NCI-H2196 treated with DMSO at 0.1 percent for 48 hours (cell line): ENCODE measurements at regions not wholly inside any gene's neighbourhood (a gene's known extent, or its start where the extent isn't known, plus 50 kb on each side); places are given as distances from the start of the nearest gene placed in this dataset.

ENCODE experiments used
- DNase-seq: peaks from one replicate; lab custom pipeline; 2025; ENCODE audit not compliant: unreplicated experiment; lab: John Stamatoyannopoulos, UW

DNA sequence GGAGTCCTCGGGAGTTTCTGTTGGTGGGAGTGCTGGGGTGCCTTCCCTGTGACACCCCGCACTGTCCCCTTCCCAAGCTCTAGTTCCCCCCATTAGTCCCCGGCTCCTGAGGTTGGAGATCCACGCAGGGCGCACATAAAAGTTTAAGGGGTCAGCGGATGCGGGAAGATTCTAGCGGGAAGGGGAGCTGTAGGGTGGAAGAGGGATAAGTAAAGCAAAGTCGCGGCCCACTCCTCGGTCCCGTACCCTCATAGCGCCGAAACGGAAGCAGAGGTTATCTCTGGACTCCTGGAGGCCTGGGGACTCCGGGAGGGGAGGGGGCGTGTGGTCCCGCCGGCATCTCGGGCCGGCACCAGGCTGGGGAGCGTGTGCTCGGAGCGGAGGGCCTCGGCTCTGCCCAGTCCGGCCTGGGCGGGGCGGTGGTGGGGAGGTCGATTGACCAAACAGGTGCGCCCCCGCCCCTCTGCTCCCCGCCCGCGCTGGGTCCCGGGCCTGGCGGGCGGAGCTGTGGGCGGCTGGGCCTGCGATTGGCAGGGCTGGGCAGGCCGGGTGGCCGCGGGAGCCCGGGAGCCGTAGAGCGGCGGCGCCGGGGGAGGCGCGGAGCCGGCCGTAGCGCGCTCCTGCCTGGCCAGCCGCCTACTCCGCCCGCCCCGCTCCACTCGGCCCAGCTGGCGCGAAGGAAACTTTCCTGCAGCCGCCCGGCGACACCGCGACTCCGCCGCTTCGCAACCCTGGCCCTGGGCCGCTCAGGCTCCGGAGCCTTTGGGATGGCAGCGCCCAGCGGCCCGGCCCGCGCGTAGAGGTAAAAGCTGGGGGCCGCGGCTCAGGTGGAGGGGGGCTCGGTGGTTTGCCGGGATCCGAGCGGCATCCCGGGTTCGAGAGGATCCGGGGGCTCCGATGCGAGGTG, 52.2 kb upstream of the DAB2IP start:
- peak; percentile 48 for DNase-seq

DNA sequence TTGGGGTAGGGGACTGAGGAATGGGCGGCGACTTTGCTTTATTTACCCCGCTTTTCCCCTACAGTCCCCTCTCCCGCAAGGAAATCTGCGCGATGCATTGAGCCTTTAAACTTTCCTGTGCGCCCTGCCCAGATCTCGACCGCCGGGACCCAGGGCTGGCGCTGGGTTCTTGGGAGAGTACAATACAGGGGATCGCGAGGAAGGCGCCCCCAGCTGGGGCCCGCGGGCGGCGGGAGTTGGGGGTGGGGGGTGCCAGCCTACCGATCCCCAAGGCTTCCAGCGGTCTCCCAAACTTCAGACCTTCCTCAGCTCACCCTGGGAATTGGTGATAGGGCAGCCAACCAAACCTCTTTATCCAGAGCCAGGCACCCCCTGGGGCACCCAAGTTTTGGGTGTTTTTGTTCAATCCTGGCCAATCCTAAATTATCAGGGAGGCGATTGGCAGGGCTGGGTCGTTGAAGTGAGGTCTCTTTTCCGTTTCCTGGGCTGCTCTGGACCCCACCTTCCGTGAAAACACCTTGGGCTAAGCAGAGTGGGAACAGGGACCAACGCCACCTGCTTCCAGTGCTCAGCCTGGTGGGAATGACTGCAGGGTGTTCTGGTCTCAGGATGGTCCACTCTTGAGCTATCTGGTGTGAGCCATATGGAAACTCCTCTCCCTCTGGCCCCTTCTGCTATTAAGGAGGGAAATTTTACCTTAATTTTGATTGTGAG, 51.4 kb upstream of the DAB2IP start:
- no peak for DNase-seq

GRCh38 chr9:121601194-121601593, 50.2 kb upstream of the DAB2IP start:
- DNase-seq, result no peak
